CD14-positive monocyte (primary cell): ENCODE measurements at regions not wholly inside any gene's neighbourhood (a gene's known extent, or its start where the extent isn't known, plus 50 kb on each side); places are given as distances from the start of the nearest gene placed in this dataset.
A peak's percentile ranks its signal among the peaks of the same experiment; 100 is the strongest.

Experiments
- DNase-seq, 3 donors: peaks; one replicate each; pipeline ENCODE4 v3.0.0-alpha.2; 2011 to 2022
- H2AFZ ChIP-seq: 2 replicates; pipeline ENCODE4 v1.6.0; 2012; ENCODE audit warnings: mild to moderate bottlenecking, low read depth, low read length, inconsistent platforms; ENCODE audit not compliant: insufficient read depth, poor library complexity, severe bottlenecking
- H3K27ac ChIP-seq, 2 donors: 1 replicate in 1 of 2; 2 replicates in 1 of 2; pipeline ENCODE4 v1.5.1; 2012 to 2013; ENCODE audit warnings: low read length in 2 of 2, control low read depth in 1 of 2, inconsistent platforms in 1 of 2, low read depth in 1 of 2, mild to moderate bottlenecking in 1 of 2
- H3K27me3 ChIP-seq, 2 donors: one replicate each; pipeline versions ENCODE4 v1.6.0 to v1.6.1; 2011 to 2013; ENCODE audit warnings: low read length in 2 of 2; ENCODE audit not compliant: control insufficient read depth in 2 of 2, insufficient read depth in 2 of 2
- H3K36me3 ChIP-seq, 2 donors: replicated peaks in 1 of 2; 1 replicate in 1 of 2; 2 replicates in 1 of 2; pipeline versions ENCODE4 v1.5.1 to v1.6.1; 2012 to 2013; ENCODE audit warnings: low read length in 2 of 2, control low read depth in 1 of 2, inconsistent platforms in 1 of 2, mild to moderate bottlenecking in 1 of 2; ENCODE audit not compliant: insufficient read depth in 2 of 2, control insufficient read depth in 1 of 2
- H3K4me1 ChIP-seq, 2 donors: 1 replicate in 1 of 2; 2 replicates in 1 of 2; pipeline versions ENCODE4 v1.5.1 to v1.6.1; 2012 to 2013; ENCODE audit warnings: low read length in 2 of 2, control low read depth in 1 of 2, inconsistent platforms in 1 of 2, mild to moderate bottlenecking in 1 of 2, moderate library complexity in 1 of 2; ENCODE audit not compliant: insufficient read depth in 2 of 2, control insufficient read depth in 1 of 2
- H3K4me2 ChIP-seq: replicated peaks from 2 replicates; pipeline ENCODE3; 2012; ENCODE audit warnings: low read length, moderate library complexity, mild to moderate bottlenecking; ENCODE audit not compliant: poor library complexity, severe bottlenecking; ENCODE audit errors: extremely low read depth
- H3K4me3 ChIP-seq, 3 experiments: fragments of 200-600 bp in 1 of 3; sonication (generic) in 1 of 3; replicated peaks in 1 of 3; 1 replicate in 2 of 3; 2 replicates in 1 of 3; pipeline ENCODE4 v1.5.1; 2011 to 2013; ENCODE audit warnings: low read length in 3 of 3, mild to moderate bottlenecking in 3 of 3, control low read depth in 2 of 3, low read depth in 2 of 3, inconsistent platforms in 1 of 3, moderate library complexity in 1 of 3
- H3K79me2 ChIP-seq: 2 replicates; pipeline ENCODE4 v1.6.0; 2012; ENCODE audit warnings: mild to moderate bottlenecking, control low read depth, inconsistent platforms, low read length, moderate library complexity; ENCODE audit not compliant: insufficient read depth
- H3K9ac ChIP-seq: 2 replicates; pipeline ENCODE4 v1.6.0; 2017; ENCODE audit warnings: low read length, mild to moderate bottlenecking; ENCODE audit not compliant: insufficient read depth, poor library complexity, severe bottlenecking
- H3K9me3 ChIP-seq, 2 donors: replicated peaks in 1 of 2; 1 replicate in 1 of 2; 2 replicates in 1 of 2; pipeline versions ENCODE4 v1.5.1 to v1.6.1; 2012 to 2013; ENCODE audit warnings: low read length in 2 of 2, control low read depth in 1 of 2; ENCODE audit not compliant: control insufficient read depth in 1 of 2, insufficient read depth in 1 of 2
- H4K20me1 ChIP-seq: 2 replicates; pipeline ENCODE4 v1.6.0; 2012; ENCODE audit warnings: mild to moderate bottlenecking, low read length, control low read depth, moderate library complexity; ENCODE audit not compliant: insufficient read depth
- H3K27ac Mint-ChIP-seq, 7 donors: one replicate each; pipeline ENCODE4 v1.8.0; 2020; ENCODE audit warnings: mild to moderate bottlenecking in 7 of 7, mixed read lengths in 7 of 7, moderate library complexity in 6 of 7, inconsistent platforms in 2 of 7
- H3K27me3 Mint-ChIP-seq, 3 donors: one replicate each; pipeline ENCODE4 v1.8.0; 2021 to 2022; ENCODE audit warnings: low read depth in 3 of 3, mild to moderate bottlenecking in 3 of 3, mixed read lengths in 3 of 3, moderate library complexity in 3 of 3, inconsistent platforms in 1 of 3
- H3K36me3 Mint-ChIP-seq, 2 donors: one replicate each; pipeline ENCODE4 v1.8.0; 2020; ENCODE audit warnings: mixed read lengths in 2 of 2, inconsistent platforms in 1 of 2, mild to moderate bottlenecking in 1 of 2
- H3K4me1 Mint-ChIP-seq: one replicate; pipeline ENCODE4 v1.8.0; 2020; ENCODE audit warnings: mild to moderate bottlenecking, mixed read lengths
- H3K4me3 Mint-ChIP-seq, 2 donors: one replicate each; pipeline ENCODE4 v1.8.0; 2020; ENCODE audit warnings: mild to moderate bottlenecking in 2 of 2, mixed read lengths in 2 of 2, moderate library complexity in 1 of 2
- H3K9me3 Mint-ChIP-seq, 7 donors: one replicate each; pipeline ENCODE4 v1.8.0; 2020 to 2022; ENCODE audit warnings: mixed read lengths in 7 of 7, mild to moderate bottlenecking in 6 of 7, moderate library complexity in 6 of 7, inconsistent platforms in 2 of 7
- WGBS: methylation state at CpG from one replicate; pipeline ENCODE4 v1.1.5; 2013; ENCODE audit warnings: missing lambda C conversion rate; ENCODE audit not compliant: insufficient coverage; 5-methylcytosine and 5-hydroxymethylcytosine counted together
- intact Hi-C, 2 donors: fragments of 100-400 bp; cut with micrococcal nuclease; formaldehyde crosslinking; loops; one replicate each; pipeline versions ENCODE4 v1.15.0 to v1.15.1; 2023
- TF ChIP-seq, protein P1 (sequence below): fragments of 200-600 bp; IDR thresholded peaks from one replicate; pipeline ENCODE4 v1.8.0; 2022; ENCODE audit warnings: antibody characterized with exemption, mild to moderate bottlenecking

DNA sequence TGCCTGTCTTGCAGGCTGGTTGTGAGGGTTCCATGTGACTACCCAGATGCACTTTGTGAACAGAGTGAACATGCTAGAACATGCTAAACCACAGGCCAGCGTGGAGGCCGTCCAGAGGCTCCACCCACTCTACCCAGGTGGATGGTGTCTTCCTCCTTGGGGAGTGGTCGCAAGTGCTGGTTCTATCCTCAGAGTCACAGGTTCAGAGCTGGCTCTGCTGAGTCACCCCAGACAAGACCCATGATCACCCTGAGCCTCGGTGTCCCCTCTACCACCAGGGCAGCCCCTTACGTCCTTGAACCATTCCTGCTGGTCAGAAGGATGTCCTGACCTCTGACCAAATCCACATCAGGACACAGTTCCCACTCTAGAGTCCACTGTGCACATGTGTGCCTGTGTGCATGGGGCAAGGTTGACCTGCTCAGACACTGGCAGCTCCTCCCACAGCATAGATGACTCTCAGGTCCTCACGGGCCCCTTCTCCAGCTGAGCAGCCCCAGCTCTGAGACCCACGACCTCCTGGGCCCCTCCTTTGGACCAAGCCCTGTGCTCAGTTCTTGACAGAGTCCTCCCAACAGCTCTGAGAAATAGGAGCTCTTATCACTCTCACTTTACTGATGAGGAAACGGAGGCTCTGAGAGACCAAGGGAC is 391.8 kb downstream of the MATN1 start:
- DNase-seq = no peak
- H3K36me3 ChIP-seq = no peaks in the 10 kb centered on the region
- Mint-ChIP-seq H3K4me1 (no peaks in the 10 kb centered on the region), H3K27ac (no peak overlapping the region), H3K36me3 (no peaks in the 10 kb centered on the region), H3K9me3 (peaks cover 0 to 3% (median 0%) of the 10 kb centered on the region in 7 donors), H3K4me3 (no peak overlapping the region), H3K27me3 (peaks cover 1 to 5% (median 2%) of the 10 kb centered on the region in 3 donors)
- no peaks in the 10 kb centered on the region for H3K4me1 ChIP-seq
- H3K9ac ChIP-seq = no peak overlapping the region
- H3K27ac ChIP-seq = no peak overlapping the region
- intact Hi-C loops = no loop called here
- no peak overlapping the region for H2AFZ ChIP-seq
- H3K4me3 ChIP-seq = no peak overlapping the region
- no peaks in the 10 kb centered on the region for H3K27me3 ChIP-seq
- H3K9me3 ChIP-seq = no peaks in the 10 kb centered on the region
- no peaks in the 10 kb centered on the region for H3K79me2 ChIP-seq
- WGBS = 75% methylated on average over 8 of the region's 8 CpGs
- TF ChIP-seq, protein P1, sequence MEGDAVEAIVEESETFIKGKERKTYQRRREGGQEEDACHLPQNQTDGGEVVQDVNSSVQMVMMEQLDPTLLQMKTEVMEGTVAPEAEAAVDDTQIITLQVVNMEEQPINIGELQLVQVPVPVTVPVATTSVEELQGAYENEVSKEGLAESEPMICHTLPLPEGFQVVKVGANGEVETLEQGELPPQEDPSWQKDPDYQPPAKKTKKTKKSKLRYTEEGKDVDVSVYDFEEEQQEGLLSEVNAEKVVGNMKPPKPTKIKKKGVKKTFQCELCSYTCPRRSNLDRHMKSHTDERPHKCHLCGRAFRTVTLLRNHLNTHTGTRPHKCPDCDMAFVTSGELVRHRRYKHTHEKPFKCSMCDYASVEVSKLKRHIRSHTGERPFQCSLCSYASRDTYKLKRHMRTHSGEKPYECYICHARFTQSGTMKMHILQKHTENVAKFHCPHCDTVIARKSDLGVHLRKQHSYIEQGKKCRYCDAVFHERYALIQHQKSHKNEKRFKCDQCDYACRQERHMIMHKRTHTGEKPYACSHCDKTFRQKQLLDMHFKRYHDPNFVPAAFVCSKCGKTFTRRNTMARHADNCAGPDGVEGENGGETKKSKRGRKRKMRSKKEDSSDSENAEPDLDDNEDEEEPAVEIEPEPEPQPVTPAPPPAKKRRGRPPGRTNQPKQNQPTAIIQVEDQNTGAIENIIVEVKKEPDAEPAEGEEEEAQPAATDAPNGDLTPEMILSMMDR = no peak
- no peaks in the 10 kb centered on the region for H4K20me1 ChIP-seq
- no peak overlapping the region for H3K4me2 ChIP-seq

DNA sequence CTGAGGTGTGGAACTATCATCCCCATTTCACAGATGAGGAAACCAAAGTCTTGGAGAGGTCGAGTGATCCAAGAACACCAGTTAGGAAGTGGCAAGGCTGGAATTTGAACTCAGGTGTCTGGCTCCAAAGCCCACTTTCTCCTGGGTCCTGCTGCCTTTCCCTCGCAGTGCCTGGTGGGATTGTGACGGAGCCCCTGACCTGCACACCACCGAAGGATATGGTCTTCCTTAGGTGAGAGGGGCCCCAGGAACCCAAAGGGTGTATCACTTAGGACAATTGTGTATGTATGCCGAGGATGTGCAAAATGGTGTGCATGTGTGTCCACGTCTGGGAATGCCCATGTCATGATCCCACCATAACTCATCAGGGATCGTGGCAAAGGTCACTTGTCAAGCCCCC is 392.7 kb downstream of the MATN1 start:
- Histone ChIP-seq H3K4me2 (no peak overlapping the region), H3K36me3 (no peaks in the 10 kb centered on the region), H4K20me1 (no peaks in the 10 kb centered on the region), H3K9ac (no peak overlapping the region), H3K4me1 (no peaks in the 10 kb centered on the region), H3K27me3 (no peaks in the 10 kb centered on the region), H3K4me3 (no peak overlapping the region), H3K79me2 (no peaks in the 10 kb centered on the region), H3K9me3 (no peaks in the 10 kb centered on the region), H2AFZ (no peak overlapping the region), H3K27ac (no peak overlapping the region)
- H3K27ac Mint-ChIP-seq = peak overlapping the region in 1 of 7 donors; percentile 33
- TF ChIP-seq, protein P1 = no peak
- WGBS = 70% methylated on average over 4 of the region's 7 CpGs
- H3K4me3 Mint-ChIP-seq = no peak overlapping the region
- no peaks in the 10 kb centered on the region for H3K36me3 Mint-ChIP-seq
- H3K4me1 Mint-ChIP-seq = no peaks in the 10 kb centered on the region
- H3K27me3 Mint-ChIP-seq = peaks cover 1 to 5% (median 3%) of the 10 kb centered on the region in 3 donors
- peaks cover 0 to 3% (median 0%) of the 10 kb centered on the region in 7 donors for H3K9me3 Mint-ChIP-seq
- intact Hi-C loops = no loop called here
- DNase-seq = no peak
